ENCODE measurements at regions not wholly inside any gene's neighbourhood (a gene's known extent, or its start where the extent isn't known, plus 50 kb on each side); places are given as distances from the start of the nearest gene placed in this dataset.
"Not testable (repeated sequence)": the region's sequence is repeated elsewhere in the genome, so short reads cannot be mapped to it uniquely, and the experiment has no call there.

GRCh38 chr5:114790403-114790792 lies 379.3 kb downstream of the TRIM36 start:
- no peak for DNase-seq

DNA sequence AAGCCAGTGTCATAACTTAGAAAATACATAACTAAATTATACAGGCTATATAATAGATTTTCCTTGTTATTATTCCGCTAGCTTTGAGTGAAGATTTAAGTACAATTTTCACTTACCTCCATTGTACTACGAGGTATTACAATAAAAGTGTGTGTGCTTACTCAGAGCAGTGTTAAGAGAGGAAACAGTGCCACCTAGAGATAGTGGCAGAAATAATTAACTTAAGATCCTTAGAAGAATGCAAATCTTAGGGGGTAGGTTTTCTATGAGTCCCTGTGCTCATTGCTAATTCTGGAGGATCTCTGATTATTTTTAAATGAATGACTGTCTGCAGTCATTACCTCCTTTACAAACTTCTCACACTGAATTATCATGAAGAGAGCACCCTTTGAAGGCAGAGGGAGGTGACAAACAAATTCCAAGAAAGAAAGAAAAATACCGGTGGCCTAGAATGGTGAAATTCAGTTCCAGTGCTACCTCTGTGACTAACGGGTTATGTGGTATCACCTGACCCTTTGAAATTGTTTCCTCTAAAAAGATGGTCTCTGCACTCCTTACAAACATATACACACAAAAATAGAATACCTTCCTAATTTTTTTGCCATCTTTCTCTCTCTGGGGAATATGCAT lies 379.8 kb downstream of the TRIM36 start:
- DNase-seq = no peak

DNA sequence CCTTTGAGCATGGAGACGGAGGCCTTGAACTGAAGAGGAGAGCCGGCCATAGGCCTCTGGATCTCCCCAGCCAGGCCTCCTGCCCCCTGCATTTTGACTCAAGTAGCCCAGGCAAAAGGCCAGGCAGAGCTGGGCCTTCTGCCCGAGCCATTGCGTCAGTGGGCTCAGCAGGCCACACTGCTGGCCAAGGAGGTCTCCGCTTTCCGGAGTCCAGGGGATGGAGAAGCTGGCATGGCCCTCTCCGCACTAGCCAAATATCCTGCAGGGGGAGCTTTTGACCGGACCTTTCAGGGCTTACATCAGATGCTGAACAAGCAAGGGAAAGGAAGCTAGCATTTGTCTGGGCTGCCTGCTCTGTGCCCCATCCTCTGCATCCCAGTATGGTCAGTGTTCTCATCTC lies 386.8 kb downstream of the TRIM36 start:
- no peak for DNase-seq

DNA sequence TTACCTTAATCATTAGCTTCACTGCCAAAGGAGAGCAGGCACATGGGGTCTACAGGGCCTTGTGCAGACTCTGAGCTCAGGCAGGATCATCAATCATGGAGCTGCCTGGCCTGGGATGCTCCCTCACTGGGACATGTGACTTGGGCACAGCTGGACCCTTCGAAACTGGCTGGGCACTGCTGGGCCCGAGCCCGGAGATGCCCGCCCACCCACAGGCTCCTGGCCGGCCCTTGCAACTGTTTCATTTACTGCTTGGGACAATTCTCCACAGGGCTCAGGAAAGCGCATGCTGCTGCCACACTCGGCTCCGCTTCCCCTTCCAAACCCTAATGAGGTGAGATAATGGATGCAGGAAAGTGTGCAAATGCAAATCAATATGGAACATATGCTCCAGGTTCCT lies 387.5 kb downstream of the TRIM36 start:
- DNase-seq = no peak

- no peak for DNase-seq
Measured at GRCh38 chr5:114780290-114780689, 389.4 kb downstream of the TRIM36 start.

DNA sequence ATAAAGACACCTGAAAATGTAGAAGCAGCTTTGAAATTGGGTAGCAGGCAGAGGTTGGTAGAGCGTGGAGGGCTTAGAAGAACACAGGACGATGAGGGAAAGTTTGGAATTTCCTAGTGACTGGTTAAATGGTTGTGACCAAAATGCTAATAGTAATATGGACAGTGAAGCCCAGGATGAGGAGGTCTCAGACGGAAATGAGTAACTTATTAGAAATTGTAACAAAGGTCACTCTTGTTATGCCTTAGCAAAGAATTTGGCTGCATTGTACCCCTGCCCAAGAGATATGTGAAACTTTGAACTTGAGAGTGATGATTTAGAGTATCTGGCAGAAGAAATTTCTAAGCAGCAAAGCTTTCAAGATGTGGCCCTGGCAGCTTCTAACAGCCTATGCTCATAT lies 382.5 kb downstream of the KCNN2 start:
- DNase-seq = no peak

DNA sequence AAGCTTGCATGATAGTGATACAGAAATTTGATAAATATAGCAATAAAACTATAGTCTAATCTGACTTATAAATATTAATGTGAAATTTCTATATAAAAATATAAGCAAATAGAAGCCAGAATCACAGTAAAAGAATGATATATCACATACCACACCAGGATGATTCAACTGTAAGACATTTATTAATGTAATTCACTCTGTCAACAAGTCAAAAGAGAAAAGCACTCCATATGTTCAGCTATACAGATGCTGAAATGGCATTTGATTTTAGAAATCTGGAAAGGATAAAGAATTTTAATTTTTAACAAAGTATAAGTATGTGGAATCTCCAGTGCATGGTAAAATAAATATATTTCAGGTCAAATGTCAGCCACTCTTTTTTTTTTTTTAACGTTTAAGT lies 372.4 kb downstream of the KCNN2 start:
- DNase-seq = no peak

GRCh38 chr5:114729986-114730385 lies 368.1 kb downstream of the KCNN2 start:
- no peak for DNase-seq

- no peak for DNase-seq
Measured at GRCh38 chr5:114727358-114727757, 365.5 kb downstream of the KCNN2 start.

DNA sequence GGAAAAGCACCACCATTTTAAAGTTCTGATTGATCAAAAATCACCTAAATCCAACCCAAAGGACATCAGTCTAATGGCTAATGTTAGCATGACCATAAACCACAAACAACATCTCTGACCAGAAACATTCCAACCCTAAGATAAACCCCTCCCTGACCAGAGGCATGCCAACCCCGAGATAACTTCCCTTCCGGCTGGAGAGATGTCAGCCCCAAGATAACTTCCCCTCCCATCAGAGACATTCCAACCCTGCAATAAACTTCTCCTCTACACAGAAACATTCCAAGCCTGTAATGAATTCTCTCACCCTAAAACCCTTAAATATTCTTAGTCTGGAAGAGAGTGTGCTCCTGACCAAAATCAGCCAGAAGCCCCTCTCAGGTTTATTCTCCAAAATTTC lies 364.3 kb downstream of the KCNN2 start:
- no peak for DNase-seq

DNA sequence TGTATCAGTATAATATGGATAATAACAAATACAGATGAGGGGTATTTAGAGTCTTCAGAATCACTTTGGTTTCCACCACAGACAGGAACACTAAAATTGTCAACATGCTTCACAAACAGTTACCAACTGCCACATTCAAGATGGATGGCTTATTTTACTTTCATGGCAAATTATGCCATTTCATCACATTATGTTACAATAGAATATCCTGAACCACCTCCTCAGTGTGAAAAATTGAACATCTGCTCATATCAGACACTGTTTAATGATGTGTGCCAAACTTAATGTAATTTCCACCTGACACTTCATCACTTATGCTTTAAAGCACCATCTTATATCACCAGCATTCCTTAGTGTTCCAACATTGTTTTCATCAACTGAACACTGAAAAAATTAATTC lies 357.4 kb downstream of the KCNN2 start:
- DNase-seq = no peak

DNA sequence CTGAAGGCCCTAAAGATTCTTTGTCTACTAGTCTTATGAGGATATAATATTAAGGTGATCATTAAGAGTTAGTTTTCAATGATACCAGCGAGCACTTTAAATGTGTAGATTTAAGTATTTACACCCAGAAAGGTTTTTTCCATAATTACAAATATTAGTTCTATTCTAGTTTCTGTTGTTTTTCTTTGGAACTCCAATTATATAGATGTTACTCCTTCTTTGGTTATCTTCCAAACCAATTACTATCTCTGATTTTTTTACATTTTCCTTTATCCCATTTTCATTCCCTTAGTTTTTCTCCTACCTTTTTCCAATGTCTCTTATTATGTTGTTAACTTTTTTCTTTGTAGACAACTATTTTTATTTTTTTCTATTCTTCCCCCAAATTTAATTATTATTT lies 355.1 kb downstream of the KCNN2 start:
- DNase-seq = no peak

- DNase-seq = not testable (repeated sequence)
Measured at GRCh38 chr5:114704225-114704893, 342.5 kb downstream of the KCNN2 start.

- DNase-seq = no peak
Measured at GRCh38 chr5:114702731-114703130, 340.9 kb downstream of the KCNN2 start.

DNA sequence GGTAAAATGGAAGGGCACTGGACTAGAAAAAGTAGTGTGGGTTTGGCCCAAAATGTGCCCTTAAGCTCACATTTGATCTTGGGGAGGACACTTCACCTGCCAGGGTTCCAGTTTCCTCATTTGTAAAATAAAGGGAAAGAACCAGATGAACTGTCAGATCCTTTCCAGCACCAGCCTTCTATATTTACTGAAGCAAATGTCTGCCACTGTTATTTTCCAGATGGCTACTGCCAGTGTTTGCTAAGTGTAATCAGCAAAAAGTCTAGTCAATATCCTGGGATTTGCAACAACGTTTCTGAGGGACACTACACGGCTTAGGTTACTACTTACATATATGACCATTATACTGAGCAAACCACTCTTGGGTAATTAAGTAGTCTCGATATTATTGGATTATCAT lies 340.3 kb downstream of the KCNN2 start:
- no peak for DNase-seq

GRCh38 chr5:114700823-114701222 lies 339.0 kb downstream of the KCNN2 start:
- DNase-seq = no peak

GRCh38 chr5:114695292-114695904 lies 333.5 kb downstream of the KCNN2 start:
- DNase-seq = no peak

GRCh38 chr5:114686356-114686755 lies 324.5 kb downstream of the KCNN2 start:
- DNase-seq = no peak

- DNase-seq = no peak
Measured at GRCh38 chr5:114678778-114679177, 316.9 kb downstream of the KCNN2 start.

GRCh38 chr5:114665551-114665950 lies 303.7 kb downstream of the KCNN2 start:
- DNase-seq = no peak

DNA sequence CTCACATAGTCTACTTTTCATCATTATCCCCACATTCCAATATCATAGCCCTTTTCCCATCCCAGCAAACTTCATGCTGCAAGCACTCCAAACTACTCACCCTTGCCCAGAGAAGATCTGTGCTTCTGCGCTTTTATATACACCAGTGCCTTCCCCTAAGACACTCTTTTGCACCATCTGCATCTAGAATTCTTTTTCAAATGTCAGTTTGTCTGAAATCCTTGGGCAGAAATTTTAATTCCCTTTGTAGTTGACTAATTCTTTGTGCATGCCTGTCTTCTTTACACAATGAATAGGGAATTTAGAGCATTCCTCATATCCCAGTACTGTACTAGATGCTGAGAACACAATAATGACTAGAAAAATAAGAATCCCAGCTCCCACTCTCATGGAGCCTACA lies 298.9 kb downstream of the KCNN2 start:
- DNase-seq = no peak

DNA sequence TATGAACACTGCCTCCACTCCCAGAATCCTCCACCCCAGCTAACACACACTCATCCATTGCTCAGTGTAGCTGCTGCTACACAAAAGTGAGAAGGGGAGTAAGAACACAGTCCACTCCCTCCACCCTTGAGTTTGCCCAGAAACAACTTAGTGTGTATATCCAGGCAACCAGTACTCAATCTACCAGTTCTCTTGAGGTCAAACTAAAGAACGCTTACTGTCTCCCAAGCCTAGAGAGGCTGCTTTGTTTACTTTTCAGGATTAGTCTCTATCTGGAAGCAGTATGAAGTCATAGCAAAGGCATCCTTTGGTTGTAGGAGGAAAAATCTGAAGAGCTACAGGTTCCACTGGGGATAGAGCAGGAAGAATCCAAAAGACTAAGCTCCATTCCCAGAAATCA lies 296.3 kb downstream of the KCNN2 start:
- no peak for DNase-seq

- no peak for DNase-seq
Measured at GRCh38 chr5:114657342-114658130, 295.7 kb downstream of the KCNN2 start.

- DNase-seq = no peak
Measured at GRCh38 chr5:114649878-114650277, 288.0 kb downstream of the KCNN2 start.

Data from stimulated activated CD4-positive, alpha-beta T cell treated with anti-CD3 and anti-CD28 coated beads, Interleukin-12 subunit alpha, Interleukin-12 subunit beta, amount 100 ng/mL, for 4 hours (primary cell).